Neuron (in vitro differentiated cells): ENCODE measurements at regions not wholly inside any gene's neighbourhood (a gene's known extent, or its start where the extent isn't known, plus 50 kb on each side); places are given as distances from the start of the nearest gene placed in this dataset.

Experiments
- H2AFZ ChIP-seq: one replicate; pipeline ENCODE4 v1.6.1; 2013; ENCODE audit warnings: low read depth, mild to moderate bottlenecking, inconsistent platforms, low read length, moderate library complexity
- H3K27me3 ChIP-seq: one replicate; pipeline ENCODE4 v1.6.1; 2013; ENCODE audit warnings: low read length; ENCODE audit not compliant: insufficient read depth
- H3K36me3 ChIP-seq: one replicate; pipeline ENCODE4 v1.6.1; 2013; ENCODE audit warnings: low read length; ENCODE audit not compliant: insufficient read depth
- H3K4me1 ChIP-seq: one replicate; pipeline ENCODE4 v1.6.1; 2013; ENCODE audit warnings: low read length; ENCODE audit not compliant: insufficient read depth
- H3K4me3 ChIP-seq: 2 replicates; pipeline ENCODE4 v1.5.1; 2013; ENCODE audit warnings: mild to moderate bottlenecking, low read length, moderate library complexity
- H3K9me3 ChIP-seq: one replicate; pipeline ENCODE4 v1.6.1; 2013; ENCODE audit warnings: low read length

DNA sequence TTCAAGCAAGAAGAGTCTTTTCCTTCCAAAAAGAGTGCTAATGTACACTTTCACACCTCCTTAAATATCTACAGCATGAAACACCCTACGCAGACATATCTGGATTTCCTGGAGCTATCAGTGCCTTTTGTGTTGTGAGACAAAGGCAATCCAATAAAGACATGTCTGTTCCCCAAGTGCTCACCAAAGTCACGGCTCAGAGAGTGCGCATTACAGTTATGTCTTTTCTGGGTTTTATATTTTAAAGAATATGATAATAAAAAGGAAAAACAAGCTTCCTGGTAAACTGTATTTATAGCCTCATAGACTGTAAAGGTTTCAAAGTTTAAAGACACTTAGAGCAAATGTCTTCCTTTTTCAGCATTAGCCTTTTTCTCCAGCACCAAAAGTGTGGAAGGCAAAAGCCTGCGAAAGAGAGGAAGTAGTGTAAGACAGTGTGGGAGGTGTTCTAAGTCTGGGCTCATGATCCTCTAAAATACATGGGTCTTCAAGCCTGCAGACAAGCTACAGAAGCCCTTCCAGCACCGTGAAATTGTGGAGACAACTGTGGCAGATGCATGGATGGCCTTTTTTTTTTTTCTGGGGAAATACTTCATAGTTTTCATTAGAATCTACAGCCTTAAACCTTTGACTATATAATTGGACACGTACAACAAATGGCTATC is 135.0 kb upstream of the SLC35B3 start:
- H3K36me3 ChIP-seq: no peaks in the 10 kb centered on the region
- H3K4me3 ChIP-seq: no peak overlapping the region
- H2AFZ ChIP-seq: no peak overlapping the region
- H3K4me1 ChIP-seq: no peaks in the 10 kb centered on the region
- no peaks in the 10 kb centered on the region for H3K9me3 ChIP-seq
- no peaks in the 10 kb centered on the region for H3K27me3 ChIP-seq

DNA sequence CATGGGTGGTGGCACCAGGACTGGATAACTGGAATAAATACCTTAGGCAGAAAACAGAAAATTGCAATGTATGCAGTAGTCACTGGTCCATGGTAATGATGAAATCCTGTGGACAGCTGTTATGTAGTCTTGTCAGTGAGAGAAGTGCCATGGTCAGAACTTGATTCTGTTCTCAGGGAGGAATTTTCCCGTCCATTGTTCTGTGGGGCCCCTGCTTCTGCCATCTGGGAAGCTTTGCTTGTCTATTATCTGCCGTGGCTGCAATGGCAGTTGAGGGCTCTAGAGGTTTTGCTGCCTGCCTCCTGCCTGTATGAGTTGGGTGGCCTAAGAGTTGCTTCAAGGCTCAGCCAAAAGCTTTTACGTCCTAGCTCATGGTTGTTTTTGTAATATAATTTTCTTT is 126.8 kb upstream of the SLC35B3 start:
- Histone ChIP-seq H3K36me3 (no peaks in the 10 kb centered on the region), H3K4me3 (no peak overlapping the region), H3K4me1 (peaks cover 12% of the 10 kb centered on the region), H3K9me3 (no peaks in the 10 kb centered on the region), H3K27me3 (no peaks in the 10 kb centered on the region), H2AFZ (peak overlapping the region; percentile 34)

DNA sequence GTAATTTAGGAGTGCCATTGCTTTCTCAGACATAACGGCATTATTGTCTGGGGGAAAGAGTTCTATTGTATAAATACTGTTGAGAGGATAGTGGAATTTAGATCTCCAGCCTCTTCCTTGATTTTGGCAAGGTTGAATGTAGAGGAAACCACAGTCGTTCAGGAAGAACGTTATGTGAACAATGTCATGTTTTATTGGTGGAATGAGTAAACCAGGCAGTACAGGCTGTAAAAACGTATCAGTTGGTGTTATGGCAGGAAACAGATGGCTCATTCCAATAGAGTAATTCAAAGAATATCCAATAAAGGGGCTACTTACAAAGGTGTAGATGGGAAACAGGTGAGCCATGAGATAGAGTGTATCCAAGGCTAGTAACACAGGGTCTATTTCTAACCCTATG is 123.6 kb upstream of the SLC35B3 start:
- Histone ChIP-seq H3K4me1 (peaks cover 12% of the 10 kb centered on the region), H3K27me3 (no peaks in the 10 kb centered on the region), H3K9me3 (no peaks in the 10 kb centered on the region), H3K4me3 (no peak overlapping the region), H2AFZ (no peak overlapping the region), H3K36me3 (no peaks in the 10 kb centered on the region)

DNA sequence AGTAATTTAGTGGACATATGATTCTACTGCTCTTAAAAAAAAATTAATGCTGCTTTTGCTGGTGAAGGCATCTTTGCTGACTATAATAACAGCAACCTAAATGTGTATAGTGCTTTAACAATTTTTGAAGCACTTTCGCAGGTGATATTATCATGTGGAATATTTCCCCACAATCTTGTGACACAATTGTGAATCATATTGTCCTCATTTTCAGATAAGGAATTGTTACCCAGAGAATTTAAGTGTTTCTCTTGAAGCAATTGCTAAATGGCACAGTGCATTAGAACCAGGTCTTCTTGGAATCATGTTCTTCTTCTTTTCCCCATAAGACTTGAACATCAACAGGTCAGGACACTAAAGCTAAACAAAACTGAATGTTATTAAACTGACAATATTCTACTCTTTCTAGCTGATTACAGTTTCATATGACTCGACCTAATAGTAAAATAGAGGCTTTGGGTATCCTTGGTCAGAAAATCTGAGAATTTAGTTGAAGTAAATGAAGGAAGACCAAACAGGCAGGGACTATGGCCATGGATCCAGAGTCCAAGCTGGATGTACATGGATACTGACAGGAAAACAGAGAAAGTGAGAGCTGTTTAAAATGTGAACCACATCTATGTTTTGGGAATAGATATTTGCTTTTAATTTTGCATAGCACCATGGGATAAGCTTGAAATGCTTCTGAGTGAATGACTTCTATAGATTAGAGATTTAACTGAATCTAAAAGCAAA is 121.8 kb upstream of the SLC35B3 start:
- no peaks in the 10 kb centered on the region for H3K27me3 ChIP-seq
- H3K9me3 ChIP-seq: no peaks in the 10 kb centered on the region
- no peak overlapping the region for H3K4me3 ChIP-seq
- H3K4me1 ChIP-seq: peaks cover 5% of the 10 kb centered on the region
- H3K36me3 ChIP-seq: no peaks in the 10 kb centered on the region
- no peak overlapping the region for H2AFZ ChIP-seq

DNA sequence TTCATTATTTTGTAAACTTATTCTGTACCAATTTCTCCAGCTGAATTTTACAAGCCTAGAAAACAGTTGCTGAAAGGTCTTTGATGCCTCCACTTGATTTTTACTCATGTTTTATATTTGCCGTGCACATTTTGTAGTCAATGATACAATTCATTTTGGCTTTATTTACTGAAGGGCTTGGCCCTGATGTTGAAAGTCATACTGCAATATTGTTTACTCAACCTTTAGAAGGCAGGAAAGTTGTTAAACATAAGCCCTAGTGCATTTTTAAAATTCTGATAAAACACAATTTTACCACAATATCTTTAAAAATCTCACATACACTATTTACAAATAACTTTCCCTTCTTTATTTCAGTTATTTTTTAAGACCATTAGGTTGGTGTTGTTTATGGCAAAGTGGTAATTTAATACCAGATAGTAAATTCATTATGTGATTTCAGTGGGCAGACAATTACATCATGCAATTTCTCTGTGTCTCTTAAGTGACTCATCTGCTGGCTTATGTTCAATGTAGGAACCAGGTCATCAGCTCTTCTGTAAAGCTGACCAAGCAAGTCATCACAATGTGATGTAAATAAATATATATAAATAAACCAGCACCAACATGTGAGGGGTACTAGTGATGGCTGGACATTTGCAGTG is 121.1 kb upstream of the SLC35B3 start:
- Histone ChIP-seq H2AFZ (no peak overlapping the region), H3K4me3 (no peak overlapping the region), H3K27me3 (no peaks in the 10 kb centered on the region), H3K9me3 (no peaks in the 10 kb centered on the region), H3K4me1 (no peaks in the 10 kb centered on the region), H3K36me3 (no peaks in the 10 kb centered on the region)

DNA sequence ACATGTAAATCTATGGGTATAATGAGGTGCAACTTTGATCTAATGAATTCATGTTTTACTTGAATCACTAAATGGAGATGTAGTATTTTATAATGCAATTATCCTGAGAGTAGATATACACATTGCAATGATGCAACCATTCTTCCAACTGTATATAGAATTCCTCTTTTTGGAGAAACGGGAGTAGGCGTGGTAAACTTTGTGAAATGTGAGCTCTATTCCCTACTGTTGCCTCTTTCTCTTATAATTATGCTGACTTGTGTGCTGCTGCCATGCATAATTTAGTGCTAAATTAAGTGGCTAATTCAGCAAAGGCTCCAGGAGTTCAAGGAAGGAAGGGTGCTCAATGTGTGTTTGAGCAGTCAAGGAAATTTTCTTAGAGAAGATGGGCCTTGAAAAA is 116.6 kb upstream of the SLC35B3 start:
- Histone ChIP-seq H3K9me3 (no peaks in the 10 kb centered on the region), H3K27me3 (no peaks in the 10 kb centered on the region), H3K4me3 (no peak overlapping the region), H3K4me1 (peaks cover 8% of the 10 kb centered on the region), H2AFZ (no peak overlapping the region), H3K36me3 (no peaks in the 10 kb centered on the region)

DNA sequence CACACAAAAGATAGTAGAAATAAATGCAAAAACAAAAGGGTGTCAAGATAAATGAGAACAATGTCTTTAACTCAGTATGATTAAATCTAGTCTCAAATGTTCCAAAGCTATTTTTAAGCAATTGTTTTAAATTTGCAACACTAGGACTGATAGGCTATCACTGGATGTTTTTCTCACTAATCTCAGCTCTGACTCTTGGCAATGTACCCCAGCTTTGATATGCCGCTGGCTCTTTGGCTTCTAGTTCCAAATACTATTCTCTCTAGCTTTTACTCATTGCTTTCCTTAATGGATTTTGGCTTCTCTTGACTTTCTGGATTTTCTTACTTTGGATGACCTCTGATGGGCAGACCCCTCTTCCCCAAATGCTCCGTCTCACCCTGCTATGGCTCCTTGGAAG is 116.0 kb upstream of the SLC35B3 start:
- Histone ChIP-seq H3K36me3 (no peaks in the 10 kb centered on the region), H2AFZ (no peak overlapping the region), H3K9me3 (no peaks in the 10 kb centered on the region), H3K4me1 (peaks cover 8% of the 10 kb centered on the region), H3K27me3 (no peaks in the 10 kb centered on the region), H3K4me3 (no peak overlapping the region)

DNA sequence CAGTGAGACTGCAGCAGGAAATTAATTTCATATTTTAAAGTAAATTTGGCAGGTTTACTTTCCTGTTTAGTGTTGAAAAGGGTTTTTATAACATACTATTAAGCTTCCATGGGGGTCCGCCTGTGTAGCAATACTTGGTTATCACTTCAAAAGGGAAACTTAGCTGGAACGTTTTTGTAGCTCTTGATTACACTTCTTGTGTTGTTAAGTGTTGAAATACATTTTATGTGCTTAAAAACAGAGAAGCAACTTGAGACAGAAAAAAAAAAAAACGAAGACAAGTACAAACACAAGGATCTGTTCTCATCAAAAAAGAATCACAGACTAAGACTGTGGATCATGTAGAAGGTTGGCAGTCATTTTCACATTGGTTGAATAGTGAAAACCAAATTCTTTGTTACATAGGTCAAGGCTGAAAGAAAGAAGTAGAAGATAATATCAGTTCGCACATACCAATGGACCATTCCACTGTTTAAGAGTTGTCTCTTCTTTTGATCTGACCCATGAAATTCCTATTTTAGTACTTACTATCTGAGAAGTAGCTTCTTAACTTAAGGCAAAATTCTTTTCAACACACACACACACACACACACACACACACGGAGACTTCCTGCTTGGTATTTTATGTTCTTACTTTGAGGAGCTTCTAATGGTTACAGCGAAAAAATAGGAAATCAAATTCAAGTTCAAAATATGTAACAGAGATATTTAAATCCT is 113.9 kb upstream of the SLC35B3 start:
- no peaks in the 10 kb centered on the region for H3K36me3 ChIP-seq
- no peak overlapping the region for H3K4me3 ChIP-seq
- H3K27me3 ChIP-seq: no peaks in the 10 kb centered on the region
- H3K9me3 ChIP-seq: no peaks in the 10 kb centered on the region
- H2AFZ ChIP-seq: peak overlapping the region; percentile 18
- peaks cover 8% of the 10 kb centered on the region for H3K4me1 ChIP-seq

DNA sequence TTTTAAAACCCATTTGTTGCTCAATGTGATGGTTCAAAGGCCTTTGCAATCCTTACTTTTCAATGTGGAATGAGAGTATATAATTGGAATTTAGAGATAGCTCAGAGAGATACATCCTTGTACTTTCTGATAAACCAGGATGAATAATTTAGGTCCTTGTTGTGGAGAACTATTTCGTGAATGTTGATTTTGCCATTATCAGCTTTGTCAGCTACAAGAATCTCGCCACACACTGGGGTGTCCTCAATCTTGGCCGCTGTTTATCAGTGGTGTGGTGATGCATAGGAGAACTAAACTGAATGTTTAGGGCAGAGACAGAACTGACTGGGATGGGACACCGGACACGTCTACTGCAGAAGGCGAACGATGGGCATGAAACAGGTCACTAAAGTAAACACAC is 111.2 kb upstream of the SLC35B3 start:
- no peaks in the 10 kb centered on the region for H3K9me3 ChIP-seq
- no peaks in the 10 kb centered on the region for H3K36me3 ChIP-seq
- no peak overlapping the region for H2AFZ ChIP-seq
- H3K4me3 ChIP-seq: no peak overlapping the region
- peaks cover 8% of the 10 kb centered on the region for H3K4me1 ChIP-seq
- no peaks in the 10 kb centered on the region for H3K27me3 ChIP-seq

DNA sequence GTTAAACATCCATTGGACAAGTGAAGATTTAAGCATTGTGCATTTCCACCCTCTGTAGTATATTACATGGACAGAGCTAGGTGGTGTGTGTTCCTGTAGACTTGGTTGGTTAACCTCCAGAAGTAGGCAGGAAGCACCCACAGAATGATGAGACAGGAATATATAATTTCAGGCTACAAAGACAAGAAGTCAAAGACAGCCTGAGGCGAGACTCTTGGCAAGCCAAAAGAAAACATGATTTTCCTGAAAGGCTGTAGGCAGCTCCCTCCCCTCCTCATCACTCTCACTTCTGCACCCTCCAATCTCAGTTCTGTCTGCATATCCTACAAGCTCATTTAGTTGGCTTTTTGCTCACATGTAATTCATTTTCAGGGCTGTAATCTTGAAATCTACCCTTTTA is 110.0 kb upstream of the SLC35B3 start:
- H3K9me3 ChIP-seq: no peaks in the 10 kb centered on the region
- peaks cover 8% of the 10 kb centered on the region for H3K4me1 ChIP-seq
- H3K27me3 ChIP-seq: no peaks in the 10 kb centered on the region
- no peak overlapping the region for H2AFZ ChIP-seq
- no peak overlapping the region for H3K4me3 ChIP-seq
- no peaks in the 10 kb centered on the region for H3K36me3 ChIP-seq

DNA sequence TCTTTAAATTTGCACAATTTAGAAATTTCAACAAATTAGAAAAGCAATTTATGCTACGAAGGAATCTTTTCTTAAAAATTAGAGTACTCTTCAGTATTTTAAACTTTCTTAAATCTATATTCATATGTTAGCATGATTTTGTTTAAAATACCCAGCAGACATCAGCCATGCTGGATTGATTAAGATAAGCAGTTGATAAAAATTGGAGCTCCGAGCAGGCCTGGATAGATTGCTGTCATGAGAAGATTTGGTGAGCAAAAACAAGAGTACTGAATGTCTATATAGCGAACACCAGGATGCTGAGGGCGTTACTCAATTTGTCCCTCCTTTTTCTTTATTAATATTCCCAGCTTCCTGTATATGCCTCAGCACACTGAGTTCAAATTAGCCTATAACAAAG is 108.4 kb upstream of the SLC35B3 start:
- Histone ChIP-seq H3K36me3 (no peaks in the 10 kb centered on the region), H3K4me3 (no peak overlapping the region), H3K4me1 (no peaks in the 10 kb centered on the region), H3K27me3 (no peaks in the 10 kb centered on the region), H3K9me3 (no peaks in the 10 kb centered on the region), H2AFZ (no peak overlapping the region)

DNA sequence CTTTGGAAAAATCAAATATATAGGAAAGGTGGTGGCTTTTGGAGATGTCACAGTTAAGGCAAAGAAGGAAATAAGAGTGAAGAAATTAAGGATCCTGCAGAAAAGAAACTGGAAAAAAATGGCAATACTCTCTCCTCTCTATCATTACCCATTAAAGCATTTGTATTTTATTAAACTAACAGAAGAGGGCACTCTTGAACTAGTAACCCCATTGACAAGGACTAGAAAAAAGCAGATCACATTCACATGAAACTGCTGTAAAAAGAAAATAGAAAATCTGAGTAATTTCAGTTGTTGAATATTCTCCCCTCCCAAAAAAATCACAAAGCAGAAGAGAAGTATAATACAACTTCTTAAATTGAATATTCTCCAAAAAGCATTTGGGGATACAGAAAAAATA is 104.1 kb upstream of the SLC35B3 start:
- H3K9me3 ChIP-seq: no peaks in the 10 kb centered on the region
- no peaks in the 10 kb centered on the region for H3K4me1 ChIP-seq
- H3K27me3 ChIP-seq: no peaks in the 10 kb centered on the region
- H3K36me3 ChIP-seq: no peaks in the 10 kb centered on the region
- no peak overlapping the region for H3K4me3 ChIP-seq
- H2AFZ ChIP-seq: no peak overlapping the region

DNA sequence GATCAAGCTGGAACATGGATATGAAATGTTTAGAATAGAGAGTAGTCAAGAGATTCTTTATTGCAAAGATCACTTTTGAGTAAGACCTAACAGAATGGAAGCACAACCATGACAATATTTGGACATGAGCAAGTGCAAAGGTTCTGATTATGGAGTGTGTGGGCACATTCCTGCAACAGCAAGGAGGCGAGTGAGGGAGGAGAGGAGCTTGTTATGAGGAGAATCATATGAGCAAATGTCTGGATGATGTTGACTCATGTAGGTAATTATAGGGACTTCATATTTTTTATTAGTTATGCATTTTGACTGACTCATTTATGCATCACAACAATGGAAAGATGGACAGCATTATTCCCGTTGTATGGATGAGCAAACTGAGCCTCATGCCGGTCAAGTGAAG is 100.8 kb upstream of the SLC35B3 start:
- Histone ChIP-seq H2AFZ (no peak overlapping the region), H3K4me3 (no peak overlapping the region), H3K36me3 (no peaks in the 10 kb centered on the region), H3K9me3 (no peaks in the 10 kb centered on the region), H3K4me1 (no peaks in the 10 kb centered on the region), H3K27me3 (no peaks in the 10 kb centered on the region)
